GM19455 (cell line): ENCODE measurements at regions not wholly inside any gene's neighbourhood (a gene's known extent, or its start where the extent isn't known, plus 50 kb on each side); places are given as distances from the start of the nearest gene placed in this dataset.

Experiments
- ATAC-seq: cut with Tn5 transposase; IDR thresholded peaks from one replicate; pipeline ENCODE4 v1.9.1; 2021; ENCODE audit not compliant: unreplicated experiment

DNA sequence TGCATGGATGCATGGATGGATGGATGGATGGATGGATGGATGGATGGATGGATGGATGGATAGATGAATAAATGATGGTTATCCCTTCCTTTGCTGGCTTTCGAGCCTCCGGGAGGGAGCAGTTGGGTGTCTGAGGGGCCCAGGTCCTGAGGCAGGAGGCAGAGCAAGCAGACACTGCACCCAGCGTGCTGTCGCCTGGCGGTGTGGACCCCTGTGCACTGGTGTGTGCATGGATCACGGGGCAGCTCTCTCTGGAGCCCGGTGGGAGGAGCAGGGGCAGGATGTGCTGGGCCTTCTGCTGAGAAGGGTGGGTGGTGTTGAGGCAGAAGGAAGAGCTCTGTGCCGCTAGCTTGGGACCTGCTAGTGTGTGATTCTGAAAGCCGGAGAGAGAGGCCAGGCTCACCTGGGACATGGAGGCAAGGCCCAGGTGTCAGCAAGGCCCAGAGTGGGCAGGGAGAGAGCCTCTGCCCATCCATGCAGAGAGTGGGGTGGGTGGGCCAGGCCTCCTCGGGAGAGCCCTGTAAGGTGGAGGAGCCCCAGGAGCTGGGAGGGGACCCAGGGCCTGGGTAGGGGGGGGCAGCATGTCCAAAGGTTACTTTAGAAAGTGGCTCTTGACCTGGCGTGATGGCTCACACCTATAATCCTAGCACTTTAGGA, 254.4 kb downstream of the BRD1 start:
- ATAC-seq = no peak

GRCh38 chr22:49571326-49571725, 256.3 kb downstream of the BRD1 start:
- ATAC-seq = no peak

DNA sequence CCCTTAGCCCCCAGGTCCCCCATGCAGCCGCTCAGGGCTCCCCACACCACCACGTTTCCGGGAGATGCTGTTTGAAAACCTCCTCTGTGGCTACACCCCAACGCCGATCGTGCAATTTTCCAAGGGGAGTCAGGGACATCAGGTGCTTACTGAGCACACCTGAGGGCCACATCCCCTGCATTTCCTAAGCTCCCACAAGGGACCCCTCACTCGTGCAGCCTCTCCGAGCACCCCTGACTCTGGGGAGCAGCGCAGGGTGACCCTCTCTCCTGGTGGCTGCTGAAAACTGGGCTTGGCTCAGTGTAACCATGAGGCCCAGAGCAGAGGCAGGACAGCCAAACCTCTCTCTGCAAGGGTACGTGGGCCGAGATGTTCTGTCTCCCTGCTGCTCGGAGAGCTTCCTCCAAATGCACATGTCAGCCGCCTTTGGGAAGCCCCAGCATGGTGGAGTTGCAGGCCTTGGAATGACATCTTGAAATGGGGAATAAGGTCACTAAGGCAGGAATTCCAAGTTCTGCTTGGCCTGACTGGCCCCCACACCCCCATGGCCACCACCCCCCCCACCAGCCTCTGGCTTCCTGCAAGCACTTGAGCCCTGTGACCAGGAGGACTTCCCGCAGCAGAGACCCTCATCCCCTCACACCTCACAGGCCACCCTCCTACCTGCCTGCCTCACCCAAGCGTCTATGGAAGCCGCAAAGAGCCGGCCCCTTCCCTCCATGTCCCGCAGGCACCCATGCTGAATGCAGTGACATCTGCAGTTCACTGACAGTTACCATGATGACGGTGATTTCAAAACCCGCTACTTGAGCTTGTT, 257.4 kb downstream of the BRD1 start:
- no peak for ATAC-seq

DNA sequence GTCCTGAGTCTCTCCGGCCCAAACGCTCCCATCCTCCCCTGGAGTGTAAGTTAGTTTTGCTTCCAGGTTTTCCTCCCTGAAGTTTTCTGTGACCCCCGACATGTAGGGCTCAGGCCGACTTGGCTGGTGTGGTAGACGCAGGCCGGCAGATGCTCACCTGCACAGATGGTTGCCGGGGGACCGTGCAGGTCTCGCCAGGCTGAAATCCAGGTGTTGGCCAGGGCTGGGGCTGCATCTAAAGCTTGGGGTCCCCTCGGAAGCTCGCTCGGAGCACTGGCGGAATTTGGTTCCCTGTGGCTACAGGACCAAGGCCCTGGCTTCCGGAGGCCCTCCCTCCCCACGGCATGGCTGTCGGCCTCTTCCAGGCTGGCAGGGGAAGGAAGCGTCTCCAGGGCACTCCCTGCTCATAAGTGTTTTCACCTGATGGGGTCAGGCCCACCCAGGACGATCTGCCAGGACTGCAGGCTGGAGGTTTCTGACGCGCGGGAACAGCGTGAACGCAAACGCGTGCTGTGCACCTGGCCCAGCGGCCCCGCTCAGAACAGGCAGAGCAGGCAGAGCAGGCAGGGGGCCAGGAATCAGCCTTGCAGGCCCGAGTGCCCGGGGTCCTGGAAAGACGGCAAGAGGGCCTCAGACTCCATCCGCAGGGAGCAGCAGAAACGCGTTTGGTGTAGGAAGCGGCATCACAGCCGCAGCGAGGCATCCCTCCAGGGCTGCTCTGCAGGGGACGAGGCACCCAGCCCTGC, 258.2 kb downstream of the BRD1 start:
- no peak for ATAC-seq

DNA sequence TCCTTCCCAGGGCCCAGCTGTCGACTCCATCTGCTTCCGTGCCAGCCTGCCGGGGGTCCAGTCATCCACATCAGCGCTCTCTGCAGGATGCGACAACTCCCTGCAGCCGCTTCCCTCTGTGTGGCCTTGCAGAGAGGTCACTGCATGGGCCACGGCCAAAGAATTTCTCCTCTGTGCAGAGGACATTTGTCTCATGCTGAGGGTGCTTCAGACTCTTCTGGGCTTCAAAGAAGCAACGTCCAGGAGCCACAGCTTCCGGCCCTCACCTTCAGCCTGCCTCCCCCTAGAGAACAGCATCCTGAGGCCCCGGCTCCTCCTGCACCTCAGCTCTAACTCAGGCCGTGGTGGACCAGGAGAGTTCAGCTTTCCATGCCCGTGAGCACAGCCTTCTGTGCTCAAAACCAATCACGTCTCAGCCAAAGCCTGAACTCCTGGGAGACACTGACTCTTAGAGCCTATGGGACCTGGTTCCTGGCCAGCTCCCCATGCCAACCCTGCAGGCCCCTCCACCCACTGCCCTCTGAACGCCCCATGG, 258.9 kb downstream of the BRD1 start:
- ATAC-seq = no peak

DNA sequence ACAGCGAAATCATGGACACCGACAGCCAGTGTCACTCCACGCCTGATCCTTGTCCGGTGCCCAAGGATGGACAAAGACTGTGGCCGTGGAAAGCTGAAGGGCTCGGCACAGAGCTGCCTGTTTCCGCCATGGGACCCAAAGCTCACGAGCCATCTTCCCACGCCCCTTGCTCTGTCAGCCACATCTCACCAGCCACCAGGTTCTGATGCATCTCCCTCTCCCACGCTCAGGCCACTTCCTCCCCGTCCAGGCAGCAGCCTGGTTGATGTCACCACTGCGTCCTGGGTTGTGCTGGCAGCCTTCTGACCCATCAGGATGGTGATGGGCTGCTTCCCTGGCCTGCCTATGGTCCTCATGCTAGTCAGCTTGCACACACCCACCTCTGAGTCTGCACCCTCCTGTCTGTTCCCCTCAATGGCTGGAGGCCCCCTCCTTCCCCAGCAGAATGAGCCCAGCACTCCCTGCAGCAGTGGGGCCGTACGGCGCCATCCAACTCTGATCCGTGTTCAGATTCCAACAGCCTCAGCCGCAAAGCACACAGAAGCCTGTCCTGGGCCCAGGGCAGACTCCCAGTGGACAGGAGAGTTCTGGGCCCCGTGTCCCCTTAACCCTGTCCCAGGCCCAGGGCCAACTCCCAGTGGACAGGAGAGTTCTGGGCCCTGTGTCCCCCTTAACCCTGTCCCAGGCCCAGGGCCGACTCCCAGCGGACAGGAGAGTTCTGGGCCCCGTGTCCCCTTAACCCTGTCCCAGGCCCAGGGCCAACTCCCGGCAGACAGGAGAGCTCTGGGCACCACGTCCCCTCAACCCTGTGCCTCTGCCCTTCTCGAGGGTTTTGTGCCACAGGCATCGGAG, 259.5 kb downstream of the BRD1 start:
- ATAC-seq = no peak

GRCh38 chr22:49566693-49567092, 261.0 kb downstream of the BRD1 start:
- ATAC-seq = no peak

DNA sequence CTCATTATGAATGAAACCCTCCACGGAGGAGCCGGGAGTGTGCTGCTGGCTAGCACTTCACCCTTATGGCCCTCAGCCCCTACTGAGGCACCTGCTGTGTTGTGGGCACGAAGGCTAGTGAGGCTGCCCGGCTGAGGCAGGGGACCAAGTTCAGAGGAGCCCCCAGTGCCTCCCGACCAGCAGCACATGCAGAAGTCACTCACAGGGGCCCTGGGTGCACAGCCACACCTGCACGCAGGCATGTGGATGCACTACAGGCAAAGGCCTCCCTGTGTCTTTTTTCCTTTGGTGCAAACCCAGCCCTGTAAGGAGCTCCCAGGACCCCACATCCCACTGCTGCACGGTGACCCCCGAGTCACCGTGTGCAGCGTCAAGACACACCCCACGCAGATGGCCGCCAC, 261.5 kb downstream of the BRD1 start:
- ATAC-seq = no peak

DNA sequence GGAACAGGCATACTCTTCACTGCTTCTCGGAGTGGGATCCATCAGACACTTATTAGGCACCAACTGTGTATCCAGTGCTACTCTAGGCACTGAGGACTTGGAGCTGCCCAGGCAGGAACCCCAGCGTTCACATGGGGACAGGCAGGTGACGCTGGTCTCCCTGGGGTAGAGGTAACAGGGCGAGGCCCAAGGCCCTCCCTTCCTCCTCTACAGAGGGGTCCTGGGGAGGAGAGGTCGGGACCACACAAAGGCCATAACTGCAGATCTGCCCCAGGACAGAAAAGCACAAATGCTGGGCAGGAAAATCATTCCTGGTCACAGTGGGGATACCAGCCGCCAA, 262.2 kb downstream of the BRD1 start:
- no peak for ATAC-seq

DNA sequence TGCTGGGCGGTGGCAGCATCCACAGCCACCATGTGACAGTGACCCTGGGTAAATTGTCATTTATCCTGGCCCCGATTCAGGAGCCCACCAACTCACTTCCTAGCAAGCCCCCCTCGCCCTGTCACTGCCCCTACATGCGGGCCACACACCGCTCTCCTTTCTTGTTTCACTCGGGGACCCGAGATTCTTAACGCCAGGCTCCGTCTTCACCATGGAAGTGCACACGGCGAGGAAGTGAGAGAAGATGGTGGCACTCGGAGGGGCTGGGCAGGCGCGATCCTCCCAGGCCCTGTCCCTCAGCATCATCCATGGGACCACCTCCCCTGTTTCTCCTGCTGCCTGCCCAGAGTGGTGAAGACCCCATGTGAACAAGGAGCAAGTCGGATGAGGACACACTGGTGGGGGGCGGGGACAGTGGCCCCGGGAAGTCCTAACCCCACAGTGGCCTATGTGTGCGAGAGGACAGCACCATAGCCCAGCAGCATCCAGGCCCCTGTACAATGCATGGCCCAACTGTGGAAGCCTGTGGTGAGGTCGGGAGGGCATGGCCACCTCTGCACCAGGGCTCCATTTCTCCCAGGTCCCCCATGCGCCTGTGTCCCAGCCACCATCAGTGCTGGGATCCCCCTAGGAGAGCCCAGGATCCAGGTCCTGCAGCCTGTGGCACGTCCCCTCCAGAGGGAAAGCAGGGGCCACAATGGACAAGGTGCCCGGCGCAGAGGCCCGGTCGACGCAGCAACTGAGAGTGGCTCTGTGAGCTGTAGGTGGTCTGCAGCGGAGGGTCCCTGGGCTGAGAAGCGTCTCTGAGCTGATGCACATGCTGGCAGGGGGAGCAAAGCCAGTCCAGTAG, 262.8 kb downstream of the BRD1 start:
- no peak for ATAC-seq

- ATAC-seq = no peak
These were observed 263.6 kb downstream of the BRD1 start for GRCh38 chr22:49564054-49564453.

- ATAC-seq = no peak
These were observed 264.9 kb downstream of the BRD1 start for GRCh38 chr22:49562685-49563249.

DNA sequence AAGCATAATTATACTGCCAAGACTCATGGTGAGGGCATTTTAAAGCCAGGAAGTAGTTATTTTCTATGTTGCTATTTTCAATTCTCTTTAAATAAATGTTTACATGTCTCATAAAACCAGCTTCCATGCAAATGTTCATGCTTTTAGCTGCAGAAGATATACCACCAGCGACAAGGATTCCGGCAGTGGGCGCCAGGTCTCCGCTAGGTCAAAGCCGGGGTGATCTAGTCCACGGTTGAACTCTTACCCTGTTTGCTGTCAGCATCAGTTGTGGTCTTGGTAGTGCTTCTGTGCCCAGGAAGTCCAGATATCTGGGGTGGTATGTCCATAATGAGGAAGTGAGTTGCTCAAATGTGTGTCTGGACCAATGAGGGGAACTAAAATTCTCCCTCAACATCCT, 265.7 kb downstream of the BRD1 start:
- ATAC-seq = no peak

GRCh38 chr22:49561338-49561737, 266.3 kb downstream of the BRD1 start:
- ATAC-seq = no peak

DNA sequence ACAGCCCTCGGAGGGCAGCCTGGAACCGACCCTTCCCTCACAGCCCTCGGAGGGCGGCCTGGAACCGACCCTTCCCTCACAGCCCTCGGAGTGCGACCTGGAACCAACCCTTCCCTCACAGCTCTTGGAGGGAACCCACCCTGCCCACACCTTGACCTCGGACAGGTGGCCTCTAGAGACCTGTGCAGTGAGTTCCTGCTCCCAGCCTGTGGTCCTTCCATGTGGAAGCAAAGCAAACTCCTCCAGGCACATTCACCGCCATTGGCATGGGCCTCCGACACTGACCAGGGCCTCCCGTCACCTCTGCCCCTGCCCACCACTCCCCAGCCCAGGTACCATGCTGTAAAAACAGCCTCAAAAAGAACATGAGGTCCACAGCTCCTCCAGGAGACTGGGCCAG, 272.1 kb downstream of the BRD1 start:
- no peak for ATAC-seq

DNA sequence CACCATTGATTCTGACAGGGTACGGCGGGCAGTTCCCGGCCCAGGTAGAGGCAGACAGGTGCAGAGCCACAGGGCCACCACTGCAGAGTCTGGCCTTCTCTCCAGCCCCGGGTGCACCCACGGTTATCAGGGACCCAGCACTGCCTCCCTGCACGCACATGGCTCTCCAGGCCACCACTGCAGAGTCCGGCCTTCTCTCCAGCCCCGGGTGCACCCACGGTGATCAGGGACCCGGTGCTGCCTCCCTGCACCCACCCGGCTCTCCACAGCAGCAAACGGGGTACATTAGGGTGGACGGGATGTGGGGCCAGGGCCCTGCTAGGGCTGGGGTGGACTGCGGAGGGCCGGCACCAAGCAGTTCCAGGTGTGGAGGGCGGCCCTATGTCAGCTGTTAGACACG, 272.9 kb downstream of the BRD1 start:
- ATAC-seq = no peak

- no peak for ATAC-seq
These were observed 273.4 kb downstream of the BRD1 start for GRCh38 chr22:49554296-49554625.

DNA sequence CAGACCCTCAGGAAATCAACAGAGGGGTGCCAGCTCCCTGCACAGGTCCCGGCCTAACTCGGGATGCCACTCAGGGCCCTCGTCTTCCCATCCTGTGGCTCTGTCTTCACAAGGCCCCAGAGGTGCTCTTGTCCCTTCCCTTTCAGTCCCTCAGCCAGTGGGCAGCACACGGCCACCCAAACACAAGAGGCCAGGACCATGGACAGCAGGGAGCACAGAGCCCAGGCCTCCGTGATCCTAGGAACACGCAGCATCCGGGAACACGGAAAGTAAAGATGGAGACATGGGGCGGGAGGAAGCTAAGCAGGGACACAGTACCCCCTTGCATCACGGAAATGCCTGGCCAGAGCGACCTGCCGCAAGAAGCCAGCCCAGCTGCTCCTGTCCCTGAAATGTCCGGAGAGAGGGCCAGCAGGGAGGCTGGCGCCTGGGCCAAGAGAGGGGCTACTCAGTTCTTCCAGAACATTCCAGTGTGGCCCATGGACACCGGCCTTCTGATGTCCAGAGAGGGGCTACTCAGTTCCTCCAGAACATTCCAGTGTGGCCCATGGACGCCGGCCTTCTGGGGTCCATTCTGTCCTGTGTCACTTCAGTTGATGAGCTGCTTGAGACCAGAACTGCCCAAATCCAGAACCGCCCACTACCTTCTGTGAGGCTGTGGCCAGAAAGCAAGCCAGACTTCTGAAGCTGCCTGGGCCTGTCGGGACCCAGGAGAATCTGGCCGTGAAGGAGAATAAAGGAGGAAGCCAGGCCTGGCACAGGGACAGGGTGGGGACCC, 274.0 kb downstream of the BRD1 start:
- no peak for ATAC-seq

DNA sequence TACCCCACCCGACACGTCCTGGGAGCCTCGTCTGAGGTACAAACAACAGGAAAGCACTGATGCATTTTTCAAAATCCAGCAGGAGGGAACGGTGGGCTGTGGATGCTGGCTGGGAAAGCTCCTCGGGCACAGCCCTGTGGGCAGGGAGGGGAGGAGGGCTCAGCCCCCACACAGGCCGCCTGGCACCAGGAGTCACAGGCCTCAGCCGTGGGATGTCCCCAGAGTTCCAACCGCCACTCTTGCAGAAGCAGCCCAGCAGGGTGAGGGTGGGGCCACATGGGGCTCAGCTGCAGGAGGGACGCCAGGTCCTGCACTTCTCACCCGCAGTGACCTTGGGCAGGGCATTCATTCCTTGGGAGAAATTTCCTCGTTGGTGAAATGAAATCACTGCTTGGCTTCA, 274.6 kb downstream of the BRD1 start:
- no peak for ATAC-seq
